ENCODE measurements at regions not wholly inside any gene's neighbourhood (a gene's known extent, or its start where the extent isn't known, plus 50 kb on each side); places are given as distances from the start of the nearest gene placed in this dataset.

DNA sequence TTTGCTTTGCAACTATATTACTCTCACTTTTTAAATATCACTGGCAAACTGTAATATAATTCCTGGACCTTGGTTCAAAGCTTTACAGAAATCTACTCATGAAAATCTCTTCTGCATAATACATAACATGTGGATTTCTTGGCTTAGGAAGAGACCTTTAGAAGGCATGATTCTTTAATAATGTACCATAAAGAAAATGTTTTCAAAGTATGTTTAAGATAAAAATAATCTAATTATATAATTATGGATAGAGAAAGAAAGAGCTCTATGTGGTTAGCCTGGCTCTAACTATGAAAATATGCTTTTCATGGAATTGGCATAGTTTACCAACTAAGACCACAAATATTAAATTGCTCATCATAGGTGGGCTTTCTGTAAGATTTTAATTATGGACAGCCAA, 817.8 kb downstream of the TLE1 start:
- intact Hi-C loops (cut with micrococcal nuclease; ENCODE audit: unreplicated experiment), result no loop called here
- CTCF ChIA-PET, result no interaction called here
- POLR2A ChIA-PET, result no interaction called here

DNA sequence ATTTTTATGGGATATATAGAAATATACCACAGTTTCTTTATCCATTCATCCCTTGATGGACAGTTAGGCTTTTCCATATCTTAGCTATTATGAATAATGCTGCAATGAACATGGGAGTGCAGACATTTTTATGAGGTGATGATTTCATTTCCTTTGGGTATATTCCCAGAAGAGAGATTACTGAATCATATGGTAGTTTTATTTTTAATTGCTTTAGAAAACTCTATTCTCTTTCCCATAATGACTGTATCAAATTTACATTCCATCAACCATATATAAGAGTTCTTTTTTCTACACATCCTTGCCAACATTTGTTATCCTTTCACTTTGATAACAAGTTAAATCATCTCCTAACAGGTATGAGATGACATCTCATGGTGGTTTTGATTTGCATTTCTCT, 821.6 kb downstream of the TLE1 start:
- Histone ChIP-seq H3K4me1 (ENCODE audit: control insufficient read depth, insufficient read depth, low read length) (no peaks in the 10 kb centered on the region), H3K4me3 (ENCODE audit: low read depth in 2 of 2, low read length in 2 of 2) (no peak overlapping the region), H3K27me3 (ENCODE audit: control insufficient read depth, insufficient read depth, low read length) (no peaks in the 10 kb centered on the region), H3K9me3 (ENCODE audit: control insufficient read depth, insufficient read depth, low read depth, low read length) (no peaks in the 10 kb centered on the region), H3K27ac (ENCODE audit: low read length) (no peak overlapping the region), H3K36me3 (ENCODE audit: control insufficient read depth, insufficient read depth, low read length) (no peaks in the 10 kb centered on the region)
- ChIA-PET CTCF (no interaction called here), POLR2A (no interaction called here)
- intact Hi-C loops (cut with micrococcal nuclease; ENCODE audit: unreplicated experiment) (no loop called here), in situ Hi-C loops (cut with HindIII; ENCODE audit: low pct_unique_long_range_greater_than_20kb, low sequenced_read_pairs) (no loop called here)
- TF ChIP-seq, protein P1, sequence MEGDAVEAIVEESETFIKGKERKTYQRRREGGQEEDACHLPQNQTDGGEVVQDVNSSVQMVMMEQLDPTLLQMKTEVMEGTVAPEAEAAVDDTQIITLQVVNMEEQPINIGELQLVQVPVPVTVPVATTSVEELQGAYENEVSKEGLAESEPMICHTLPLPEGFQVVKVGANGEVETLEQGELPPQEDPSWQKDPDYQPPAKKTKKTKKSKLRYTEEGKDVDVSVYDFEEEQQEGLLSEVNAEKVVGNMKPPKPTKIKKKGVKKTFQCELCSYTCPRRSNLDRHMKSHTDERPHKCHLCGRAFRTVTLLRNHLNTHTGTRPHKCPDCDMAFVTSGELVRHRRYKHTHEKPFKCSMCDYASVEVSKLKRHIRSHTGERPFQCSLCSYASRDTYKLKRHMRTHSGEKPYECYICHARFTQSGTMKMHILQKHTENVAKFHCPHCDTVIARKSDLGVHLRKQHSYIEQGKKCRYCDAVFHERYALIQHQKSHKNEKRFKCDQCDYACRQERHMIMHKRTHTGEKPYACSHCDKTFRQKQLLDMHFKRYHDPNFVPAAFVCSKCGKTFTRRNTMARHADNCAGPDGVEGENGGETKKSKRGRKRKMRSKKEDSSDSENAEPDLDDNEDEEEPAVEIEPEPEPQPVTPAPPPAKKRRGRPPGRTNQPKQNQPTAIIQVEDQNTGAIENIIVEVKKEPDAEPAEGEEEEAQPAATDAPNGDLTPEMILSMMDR (IDR thresholded peaks at IDR 0.05), result no peak
- TF ChIP-seq TCF7L2 (IDR thresholded peaks at IDR 0.05; ENCODE audit: low read depth, low read length), result no peak
- TF ChIP-seq, protein P2, sequence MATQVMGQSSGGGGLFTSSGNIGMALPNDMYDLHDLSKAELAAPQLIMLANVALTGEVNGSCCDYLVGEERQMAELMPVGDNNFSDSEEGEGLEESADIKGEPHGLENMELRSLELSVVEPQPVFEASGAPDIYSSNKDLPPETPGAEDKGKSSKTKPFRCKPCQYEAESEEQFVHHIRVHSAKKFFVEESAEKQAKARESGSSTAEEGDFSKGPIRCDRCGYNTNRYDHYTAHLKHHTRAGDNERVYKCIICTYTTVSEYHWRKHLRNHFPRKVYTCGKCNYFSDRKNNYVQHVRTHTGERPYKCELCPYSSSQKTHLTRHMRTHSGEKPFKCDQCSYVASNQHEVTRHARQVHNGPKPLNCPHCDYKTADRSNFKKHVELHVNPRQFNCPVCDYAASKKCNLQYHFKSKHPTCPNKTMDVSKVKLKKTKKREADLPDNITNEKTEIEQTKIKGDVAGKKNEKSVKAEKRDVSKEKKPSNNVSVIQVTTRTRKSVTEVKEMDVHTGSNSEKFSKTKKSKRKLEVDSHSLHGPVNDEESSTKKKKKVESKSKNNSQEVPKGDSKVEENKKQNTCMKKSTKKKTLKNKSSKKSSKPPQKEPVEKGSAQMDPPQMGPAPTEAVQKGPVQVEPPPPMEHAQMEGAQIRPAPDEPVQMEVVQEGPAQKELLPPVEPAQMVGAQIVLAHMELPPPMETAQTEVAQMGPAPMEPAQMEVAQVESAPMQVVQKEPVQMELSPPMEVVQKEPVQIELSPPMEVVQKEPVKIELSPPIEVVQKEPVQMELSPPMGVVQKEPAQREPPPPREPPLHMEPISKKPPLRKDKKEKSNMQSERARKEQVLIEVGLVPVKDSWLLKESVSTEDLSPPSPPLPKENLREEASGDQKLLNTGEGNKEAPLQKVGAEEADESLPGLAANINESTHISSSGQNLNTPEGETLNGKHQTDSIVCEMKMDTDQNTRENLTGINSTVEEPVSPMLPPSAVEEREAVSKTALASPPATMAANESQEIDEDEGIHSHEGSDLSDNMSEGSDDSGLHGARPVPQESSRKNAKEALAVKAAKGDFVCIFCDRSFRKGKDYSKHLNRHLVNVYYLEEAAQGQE (IDR thresholded peaks at IDR 0.05; ENCODE audit: insufficient read depth in 1 of 2, low read depth in 2 of 2, low read length in 1 of 2), result no peak
- TF ChIP-seq SIN3A (IDR thresholded peaks at IDR 0.05; ENCODE audit: borderline replicate concordance, insufficient read depth, low read depth, low read length), result no peak
- no peak for TF ChIP-seq POLR2AphosphoS5 (IDR thresholded peaks at IDR 0.05; ENCODE audit: low read depth, low read length)
- DNase-seq (ENCODE audit: low read depth, low spot score) (no peak), ATAC-seq (no peak)
- BruUV-seq (replicated peaks), result no TSS peak

More for the DNA sequence above, 817.8 kb downstream of the TLE1 start:
- no TSS peak for BruUV-seq (replicated peaks)
- Histone ChIP-seq H3K27me3 (ENCODE audit: control insufficient read depth, insufficient read depth, low read length) (no peaks in the 10 kb centered on the region), H3K4me1 (ENCODE audit: control insufficient read depth, insufficient read depth, low read length) (no peaks in the 10 kb centered on the region), H3K36me3 (ENCODE audit: control insufficient read depth, insufficient read depth, low read length) (no peaks in the 10 kb centered on the region), H3K9me3 (ENCODE audit: control insufficient read depth, insufficient read depth, low read depth, low read length) (no peaks in the 10 kb centered on the region), H3K27ac (ENCODE audit: low read length) (no peak overlapping the region), H3K4me3 (ENCODE audit: low read depth in 2 of 2, low read length in 2 of 2) (no peak overlapping the region)
- DNase-seq (ENCODE audit: low read depth, low spot score) (no peak), ATAC-seq (no peak)
- in situ Hi-C loops (cut with HindIII; ENCODE audit: low pct_unique_long_range_greater_than_20kb, low sequenced_read_pairs), result no loop called here
- TF ChIP-seq SIN3A (IDR thresholded peaks at IDR 0.05; ENCODE audit: borderline replicate concordance, insufficient read depth, low read depth, low read length), result no peak
- TF ChIP-seq, protein P1 (IDR thresholded peaks at IDR 0.05), result no peak
- no peak for TF ChIP-seq POLR2AphosphoS5 (IDR thresholded peaks at IDR 0.05; ENCODE audit: low read depth, low read length)
- TF ChIP-seq, protein P2 (IDR thresholded peaks at IDR 0.05; ENCODE audit: insufficient read depth in 1 of 2, low read depth in 2 of 2, low read length in 1 of 2), result no peak
- TF ChIP-seq TCF7L2 (IDR thresholded peaks at IDR 0.05; ENCODE audit: low read depth, low read length), result no peak

Data from Panc1 (cell line).